Karpas-422 (cell line): ENCODE measurements at regions not wholly inside any gene's neighbourhood (a gene's known extent, or its start where the extent isn't known, plus 50 kb on each side); places are given as distances from the start of the nearest gene placed in this dataset.

Source experiments
- DNase-seq: peaks from one replicate; pipeline ENCODE4 v3.0.0-alpha.2; 2015
- H2AFZ ChIP-seq: fragments of 200-600 bp; sonication (generic); 2 replicates; pipeline ENCODE4 v1.6.1; 2014; ENCODE audit warnings: antibody characterized with exemption, low read length, mixed read lengths
- H3K27ac ChIP-seq: fragments of 200-600 bp; sonication (generic); 2 replicates; pipeline ENCODE4 v1.5.1; 2014; ENCODE audit warnings: mild to moderate bottlenecking, low read length, moderate library complexity
- H3K27me3 ChIP-seq: fragments of 200-600 bp; sonication (generic); 2 replicates; pipeline ENCODE4 v1.6.1; 2014; ENCODE audit warnings: low read length, mixed read lengths
- H3K36me3 ChIP-seq: fragments of 200-600 bp; sonication (generic); 2 replicates; pipeline ENCODE4 v1.6.1; 2014; ENCODE audit warnings: low read length, mixed read lengths; ENCODE audit not compliant: insufficient read depth
- H3K4me1 ChIP-seq: fragments of 200-600 bp; sonication (generic); 2 replicates; pipeline ENCODE4 v1.6.1; 2014; ENCODE audit warnings: mild to moderate bottlenecking, low read length, mixed read lengths
- H3K4me2 ChIP-seq: fragments of 200-600 bp; sonication (generic); 2 replicates; pipeline ENCODE4 v1.6.1; 2014; ENCODE audit warnings: low read length, low read depth, mild to moderate bottlenecking; ENCODE audit not compliant: poor library complexity, severe bottlenecking
- H3K4me3 ChIP-seq: fragments of 200-600 bp; sonication (generic); 2 replicates; pipeline ENCODE4 v1.5.1; 2014; ENCODE audit warnings: mild to moderate bottlenecking, antibody characterized with exemption, low read length, mixed read lengths
- H3K79me2 ChIP-seq: fragments of 200-600 bp; sonication (generic); 2 replicates; pipeline ENCODE4 v1.6.1; 2014; ENCODE audit warnings: mild to moderate bottlenecking, low read length, mixed read lengths
- H3K9ac ChIP-seq: fragments of 200-600 bp; sonication (generic); 2 replicates; pipeline ENCODE4 v1.6.0; 2014; ENCODE audit warnings: low read length
- H3K9me2 ChIP-seq: fragments of 200-600 bp; sonication (generic), shearing (Covaris generic); replicated peaks from 2 replicates; pipeline ENCODE4 v1.6.0; 2014; ENCODE audit warnings: mild to moderate bottlenecking, low read length, moderate library complexity; ENCODE audit not compliant: insufficient read depth
- H3K9me3 ChIP-seq: fragments of 300-700, 200-600 bp; sonication (generic); 2 replicates; pipeline ENCODE4 v1.6.1; 2014; ENCODE audit warnings: low read length, mixed read lengths
- H4K20me1 ChIP-seq: fragments of 200-600 bp; sonication (generic); 2 replicates; pipeline ENCODE4 v1.6.1; 2014; ENCODE audit warnings: mild to moderate bottlenecking, antibody characterized with exemption, low read length, low read depth; ENCODE audit not compliant: insufficient read depth

DNA sequence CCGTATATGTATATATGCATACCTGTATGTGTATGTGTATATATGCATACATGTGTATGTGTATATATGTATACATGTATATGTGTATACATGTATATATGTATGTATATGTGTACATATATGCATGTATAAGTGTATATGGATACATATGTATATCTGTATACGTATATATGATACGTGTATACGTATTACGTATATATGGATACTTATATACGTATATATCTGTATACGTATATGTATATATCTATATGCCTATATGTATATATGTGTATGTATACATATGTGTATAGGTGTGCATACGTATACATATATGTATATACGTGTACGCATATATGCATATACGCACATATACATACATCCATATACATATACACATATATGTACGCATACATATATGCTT is 681.6 kb upstream of the ANO3 start:
- no peak overlapping the region for H3K4me3 ChIP-seq
- H4K20me1 ChIP-seq: no peaks in the 10 kb centered on the region
- H3K36me3 ChIP-seq: no peaks in the 10 kb centered on the region
- H3K79me2 ChIP-seq: no peaks in the 10 kb centered on the region
- peaks cover 3% of the 10 kb centered on the region; the same call in 1 of the 2 replicates for H3K9me3 ChIP-seq
- DNase-seq: no peak
- no peaks in the 10 kb centered on the region for H3K27me3 ChIP-seq
- H3K27ac ChIP-seq: no peak overlapping the region
- H3K4me1 ChIP-seq: no peaks in the 10 kb centered on the region
- H2AFZ ChIP-seq: no peak overlapping the region
- H3K9me2 ChIP-seq: no peaks in the 10 kb centered on the region
- no peak overlapping the region for H3K9ac ChIP-seq
- no peak overlapping the region for H3K4me2 ChIP-seq

DNA sequence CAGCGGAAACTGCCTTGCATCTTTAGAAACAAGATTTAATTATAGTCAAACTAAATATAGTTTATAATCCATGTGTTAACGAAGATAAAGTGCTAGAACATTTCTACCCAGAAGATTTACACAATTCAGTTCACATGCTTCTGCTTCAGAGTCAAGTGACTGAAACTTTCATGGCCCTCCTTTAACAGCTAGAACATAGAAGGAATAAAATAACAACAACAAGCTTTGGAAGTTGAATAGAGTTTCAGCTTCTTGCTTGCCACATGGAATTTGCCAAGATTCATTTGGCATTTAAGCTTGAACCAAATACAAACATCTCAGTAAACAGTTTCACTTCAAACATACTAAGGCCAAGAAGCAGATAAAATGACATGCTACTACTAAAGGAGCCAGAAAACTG is 676.3 kb upstream of the ANO3 start:
- no peaks in the 10 kb centered on the region for H3K36me3 ChIP-seq
- no peaks in the 10 kb centered on the region for H3K4me1 ChIP-seq
- H3K9ac ChIP-seq: no peak overlapping the region
- peaks cover 3% of the 10 kb centered on the region; the same call in 1 of the 2 replicates for H3K9me3 ChIP-seq
- no peak overlapping the region for H3K27ac ChIP-seq
- no peaks in the 10 kb centered on the region for H4K20me1 ChIP-seq
- H3K4me2 ChIP-seq: no peak overlapping the region
- no peaks in the 10 kb centered on the region for H3K9me2 ChIP-seq
- no peak for DNase-seq
- H3K27me3 ChIP-seq: no peaks in the 10 kb centered on the region
- H3K79me2 ChIP-seq: no peaks in the 10 kb centered on the region
- H2AFZ ChIP-seq: no peak overlapping the region
- H3K4me3 ChIP-seq: no peak overlapping the region

DNA sequence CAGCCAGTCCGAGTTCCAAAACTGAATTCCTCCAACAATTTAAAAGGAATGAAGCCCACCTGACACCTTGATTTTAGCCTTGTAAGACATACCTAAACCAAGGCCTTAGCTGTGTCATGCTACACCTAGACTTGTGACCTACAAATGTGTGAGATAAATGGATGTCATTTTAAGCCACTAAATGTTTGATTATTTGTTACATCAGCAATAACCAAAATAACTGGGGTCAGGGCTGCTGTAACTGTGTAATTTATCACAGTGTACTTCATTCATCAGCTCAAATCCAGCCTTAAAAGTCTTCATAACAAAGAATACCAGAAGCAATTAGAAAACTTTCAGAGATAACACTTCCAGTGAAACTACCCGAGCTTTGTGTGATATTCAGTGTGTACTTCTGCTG is 673.0 kb upstream of the ANO3 start:
- Histone ChIP-seq H3K36me3 (no peaks in the 10 kb centered on the region), H2AFZ (no peak overlapping the region), H3K9me2 (no peaks in the 10 kb centered on the region), H3K4me3 (no peak overlapping the region), H3K79me2 (no peaks in the 10 kb centered on the region), H3K9me3 (no peaks in the 10 kb centered on the region), H3K27me3 (no peaks in the 10 kb centered on the region), H3K9ac (no peak overlapping the region), H3K27ac (no peak overlapping the region), H3K4me1 (no peaks in the 10 kb centered on the region), H4K20me1 (no peaks in the 10 kb centered on the region), H3K4me2 (no peak overlapping the region)
- DNase-seq: no peak

DNA sequence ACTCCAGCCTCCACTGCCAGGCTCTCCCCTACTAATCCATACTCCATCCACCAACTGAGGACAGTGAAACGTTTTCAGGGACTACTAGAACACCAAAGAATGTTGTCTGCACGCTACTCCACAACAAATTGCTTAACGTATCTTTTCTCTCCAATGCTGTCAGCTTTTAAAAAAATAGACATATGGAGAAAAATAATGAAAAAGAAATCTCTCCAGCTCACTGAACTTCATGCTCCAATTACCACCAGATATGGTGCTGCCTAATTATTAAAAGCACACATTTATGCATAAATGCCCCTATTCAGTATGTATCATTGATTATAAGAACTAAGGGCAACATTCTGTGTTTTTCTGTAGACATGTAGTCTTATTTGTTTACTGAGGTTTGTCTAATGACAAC is 672.2 kb upstream of the ANO3 start:
- H3K4me1 ChIP-seq: no peaks in the 10 kb centered on the region
- H3K9me3 ChIP-seq: no peaks in the 10 kb centered on the region

DNA sequence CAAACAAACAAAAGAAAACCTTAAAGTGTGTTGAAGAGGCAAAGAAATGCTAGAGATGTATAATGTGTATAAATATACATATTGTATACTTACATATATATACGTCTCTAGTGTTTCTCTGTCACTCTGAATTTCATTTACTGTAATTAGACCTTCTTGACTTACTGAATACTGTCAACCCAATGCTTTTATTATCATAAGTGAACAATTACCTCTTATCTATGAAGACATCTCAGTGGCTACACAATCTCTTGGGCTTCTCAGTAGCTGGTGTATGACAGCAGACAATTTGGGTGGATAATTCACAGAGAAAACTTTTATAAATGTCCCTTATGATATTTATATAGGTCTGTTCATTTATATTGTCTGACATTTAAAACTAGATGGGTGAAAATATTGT is 664.1 kb upstream of the ANO3 start:
- Histone ChIP-seq H4K20me1 (no peaks in the 10 kb centered on the region), H3K9me3 (no peaks in the 10 kb centered on the region), H3K9me2 (no peaks in the 10 kb centered on the region), H3K9ac (no peak overlapping the region), H3K36me3 (no peaks in the 10 kb centered on the region), H3K4me1 (no peaks in the 10 kb centered on the region), H3K4me2 (no peak overlapping the region), H3K27ac (no peak overlapping the region), H3K79me2 (no peaks in the 10 kb centered on the region), H2AFZ (no peak overlapping the region), H3K4me3 (no peak overlapping the region), H3K27me3 (no peaks in the 10 kb centered on the region)
- DNase-seq: no peak

More for the DNA sequence above, 672.2 kb upstream of the ANO3 start:
- Histone ChIP-seq H3K4me3 (no peak overlapping the region), H3K9me2 (no peaks in the 10 kb centered on the region), H3K36me3 (no peaks in the 10 kb centered on the region), H3K27ac (no peak overlapping the region), H3K27me3 (no peaks in the 10 kb centered on the region), H2AFZ (no peak overlapping the region), H3K79me2 (no peaks in the 10 kb centered on the region), H3K4me2 (no peak overlapping the region), H3K9ac (no peak overlapping the region), H4K20me1 (no peaks in the 10 kb centered on the region)
- DNase-seq: no peak

DNA sequence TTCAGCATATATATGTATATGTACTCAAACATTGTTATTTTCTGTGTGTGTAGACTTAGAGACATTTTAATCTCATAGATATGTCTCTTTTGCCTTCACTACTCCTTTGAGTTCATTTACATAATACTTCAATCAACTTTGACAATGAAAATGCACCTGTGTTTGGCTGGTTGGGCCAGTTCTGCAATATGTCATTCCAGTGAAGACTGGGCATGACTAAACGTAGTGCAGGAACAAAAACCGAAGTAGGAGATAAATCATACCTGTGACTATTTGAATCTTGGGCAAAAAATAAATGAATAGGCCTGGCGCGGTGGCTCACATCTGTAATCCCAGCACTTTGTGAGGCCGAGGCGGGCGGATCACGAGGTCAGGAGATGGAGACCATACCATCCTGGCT is 640.0 kb upstream of the ANO3 start:
- Histone ChIP-seq H3K36me3 (no peaks in the 10 kb centered on the region), H3K9me2 (no peaks in the 10 kb centered on the region), H3K27me3 (no peaks in the 10 kb centered on the region), H3K27ac (no peak overlapping the region), H4K20me1 (no peaks in the 10 kb centered on the region), H3K4me3 (no peak overlapping the region), H3K4me1 (no peaks in the 10 kb centered on the region), H3K79me2 (no peaks in the 10 kb centered on the region), H3K9me3 (peaks cover 19% of the 10 kb centered on the region), H2AFZ (no peak overlapping the region), H3K4me2 (no peak overlapping the region), H3K9ac (no peak overlapping the region)
- DNase-seq: no peak

DNA sequence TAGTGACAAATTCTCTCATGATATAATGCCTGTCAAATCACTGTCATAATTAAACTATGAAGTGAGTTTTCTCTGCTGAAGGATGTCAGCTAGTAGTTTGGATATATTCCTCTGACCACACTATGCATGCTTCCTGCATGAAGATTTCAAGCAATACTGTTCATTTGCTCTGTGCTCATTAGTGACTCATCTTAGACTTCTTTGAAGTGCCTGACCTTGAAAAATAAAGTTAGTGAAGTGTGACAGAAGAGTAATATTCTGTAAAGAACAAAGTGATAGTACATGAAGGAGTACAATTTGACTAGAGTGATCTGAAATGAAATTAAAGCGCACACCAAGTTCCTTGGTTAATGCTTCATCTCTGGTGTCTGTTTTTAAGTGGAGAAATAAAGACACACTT is 629.5 kb upstream of the ANO3 start:
- H3K4me1 ChIP-seq: no peaks in the 10 kb centered on the region
- DNase-seq: no peak
- H3K4me3 ChIP-seq: no peak overlapping the region
- no peaks in the 10 kb centered on the region for H3K79me2 ChIP-seq
- no peak overlapping the region for H3K27ac ChIP-seq
- no peak overlapping the region for H3K9ac ChIP-seq
- H3K9me2 ChIP-seq: no peaks in the 10 kb centered on the region
- no peak overlapping the region for H2AFZ ChIP-seq
- H3K4me2 ChIP-seq: no peak overlapping the region
- H3K9me3 ChIP-seq: peaks cover 5% of the 10 kb centered on the region; the same call in 1 of the 2 replicates
- H3K27me3 ChIP-seq: no peaks in the 10 kb centered on the region
- H4K20me1 ChIP-seq: no peaks in the 10 kb centered on the region
- H3K36me3 ChIP-seq: no peaks in the 10 kb centered on the region

DNA sequence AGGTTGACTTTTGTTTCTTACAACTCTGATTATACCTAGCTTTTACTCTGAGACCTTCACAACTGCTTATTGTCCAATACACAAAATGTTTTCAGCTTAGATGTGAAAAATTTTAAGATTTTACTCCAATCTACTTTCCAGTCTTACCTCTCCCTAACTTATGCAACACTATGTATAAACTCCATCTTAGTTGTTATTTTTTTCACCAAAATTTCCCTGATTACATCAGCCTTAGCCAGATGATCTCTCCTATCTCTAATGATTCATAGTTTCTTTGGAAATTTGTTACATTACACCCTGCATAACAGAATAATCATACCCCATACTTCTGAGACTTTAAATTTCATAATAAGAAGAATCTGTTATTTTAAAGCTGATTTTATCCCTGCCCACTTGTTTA is 621.0 kb upstream of the ANO3 start:
- Histone ChIP-seq H3K27ac (no peak overlapping the region), H3K9me3 (no peaks in the 10 kb centered on the region), H3K9ac (no peak overlapping the region), H3K4me3 (no peak overlapping the region), H3K79me2 (no peaks in the 10 kb centered on the region), H3K4me1 (no peaks in the 10 kb centered on the region), H3K9me2 (0 out of 2 replicates have a peak, but pooled peaks cover 4% of the 10 kb centered on the region), H3K4me2 (no peak overlapping the region), H4K20me1 (no peaks in the 10 kb centered on the region), H2AFZ (no peak overlapping the region), H3K27me3 (no peaks in the 10 kb centered on the region), H3K36me3 (no peaks in the 10 kb centered on the region)
- no peak for DNase-seq

DNA sequence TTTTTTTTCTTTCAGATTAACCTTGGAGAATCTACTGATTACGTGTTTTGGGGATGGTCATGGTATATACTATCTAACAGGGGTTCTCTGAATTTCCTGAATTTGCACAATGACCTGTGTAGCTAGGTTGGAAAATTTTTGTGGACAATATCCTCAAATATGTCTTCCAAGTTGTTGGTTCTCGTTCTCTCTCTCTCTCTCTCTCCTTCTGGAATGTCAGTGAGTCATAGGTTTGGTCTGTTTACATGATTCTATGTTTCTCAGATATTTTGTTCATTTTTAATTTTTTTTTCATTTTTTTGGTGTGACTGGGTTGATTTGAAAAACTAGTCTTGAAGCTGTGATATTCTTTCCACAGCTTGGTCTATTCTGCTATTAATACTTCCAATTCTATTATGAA is 604.0 kb upstream of the ANO3 start:
- Histone ChIP-seq H3K27me3 (no peaks in the 10 kb centered on the region), H3K9ac (no peak overlapping the region), H3K4me1 (no peaks in the 10 kb centered on the region), H3K9me3 (peaks cover 12% of the 10 kb centered on the region), H3K27ac (no peak overlapping the region), H4K20me1 (no peaks in the 10 kb centered on the region), H2AFZ (no peak overlapping the region), H3K4me2 (no peak overlapping the region), H3K79me2 (no peaks in the 10 kb centered on the region), H3K36me3 (no peaks in the 10 kb centered on the region), H3K4me3 (no peak overlapping the region), H3K9me2 (no peaks in the 10 kb centered on the region)
- no peak for DNase-seq
